K562 (cell line): ENCODE measurements at regions not wholly inside any gene's neighbourhood (a gene's known extent, or its start where the extent isn't known, plus 50 kb on each side); places are given as distances from the start of the nearest gene placed in this dataset.

Source experiments
- CHCHD3 ChIP-seq: fragments of 250-450 bp; sonication (Bioruptor Pico); IDR thresholded peaks from 2 replicates; pipeline ENCODE4 v2.1.2; 2022; ENCODE audit warnings: mild to moderate bottlenecking
- EZH2 ChIP-seq: IDR thresholded peaks from 2 replicates; pipeline ENCODE4 v1.6.1; 2012; ENCODE audit warnings: low read depth, mild to moderate bottlenecking, inconsistent platforms, low read length, borderline replicate concordance
- FOXK2 ChIP-seq, 2 experiments: fragments of 450-650 bp; IDR thresholded peaks in 1 of 2; conservative IDR thresholded peaks in 1 of 2; 2 replicates each; pipeline ENCODE4 v1.6.1; 2016; ENCODE audit warnings: low read depth in 2 of 2, mild to moderate bottlenecking in 1 of 2
- HDAC8 ChIP-seq: fragments of 450-650 bp; IDR thresholded peaks from 2 replicates; pipeline ENCODE4 v1.6.1; 2016; ENCODE audit warnings: mild to moderate bottlenecking, missing genetic modification characterization, moderate library complexity, missing compliant biosample characterization
- MEF2D ChIP-seq: conservative IDR thresholded peaks from 2 replicates; pipeline ENCODE4 v1.6.1; 2016; ENCODE audit warnings: low read depth, missing genetic modification characterization, missing compliant biosample characterization
- PML ChIP-seq: IDR thresholded peaks from 2 replicates; pipeline ENCODE4 v1.6.1; 2012; ENCODE audit warnings: low read length, inconsistent platforms
- POLR2A ChIP-seq: fragments of 450-650 bp; conservative IDR thresholded peaks from 2 replicates; pipeline ENCODE4 v1.6.1; 2016
- SIN3A ChIP-seq, 2 experiments: fragments of 150-350 bp in 1 of 2; IDR thresholded peaks; 2 replicates each; pipeline ENCODE4 v1.6.1; 2011 to 2016; ENCODE audit warnings: borderline replicate concordance in 2 of 2, low read depth in 2 of 2, low read length in 2 of 2, mild to moderate bottlenecking in 2 of 2, moderate library complexity in 2 of 2; ENCODE audit not compliant: control insufficient read depth in 1 of 2
- SMARCA4 ChIP-seq: fragments of 450-650 bp; IDR thresholded peaks from 2 replicates; pipeline ENCODE4 v1.6.1; 2016
- ZNF140 ChIP-seq: fragments of 250-450 bp; sonication (Bioruptor Pico); IDR thresholded peaks from 2 replicates; pipeline ENCODE4 v1.8.0; 2021; ENCODE audit warnings: moderate library complexity, mild to moderate bottlenecking, inconsistent platforms

GRCh38 chrX:36445566-36445965 is 526.0 kb downstream of the CFAP47 start:
- TF ChIP-seq SMARCA4: no peak
- no peak for TF ChIP-seq SIN3A (IDR thresholded peaks at IDR 0.05; ENCODE audit: borderline replicate concordance in 2 of 2, control insufficient read depth in 1 of 2, low read depth in 2 of 2, low read length in 2 of 2)
- no peak for TF ChIP-seq ZNF140
- no peak for TF ChIP-seq PML
- TF ChIP-seq CHCHD3 (CRISPR knock-in tag): no peak
- no peak for TF ChIP-seq POLR2A
- TF ChIP-seq MEF2D (tag): no peak
- no peak for TF ChIP-seq EZH2
- TF ChIP-seq FOXK2 (conservative IDR thresholded peaks at IDR 0.05 in 1 of 2, IDR thresholded peaks at IDR 0.05 in 1 of 2; ENCODE audit: low read depth in 2 of 2): no peak
- TF ChIP-seq HDAC8 (tag): no peak
